DND-41 (cell line): ENCODE measurements at regions not wholly inside any gene's neighbourhood (a gene's known extent, or its start where the extent isn't known, plus 50 kb on each side); places are given as distances from the start of the nearest gene placed in this dataset.

Source experiments
- EZH2 ChIP-seq: IDR thresholded peaks from 3 replicates; pipeline ENCODE4 v1.6.1; 2012; ENCODE audit warnings: borderline replicate concordance, low read depth, mild to moderate bottlenecking, moderate library complexity, low read length, inconsistent platforms; ENCODE audit not compliant: severe bottlenecking
- TF ChIP-seq, protein P1 (sequence below): IDR thresholded peaks from 2 replicates; pipeline ENCODE4 v1.5.1; 2012; ENCODE audit warnings: borderline replicate concordance, low read length, moderate library complexity, mild to moderate bottlenecking; ENCODE audit not compliant: poor library complexity, severe bottlenecking; ENCODE audit errors: extremely low read depth

- TF ChIP-seq, protein P1, sequence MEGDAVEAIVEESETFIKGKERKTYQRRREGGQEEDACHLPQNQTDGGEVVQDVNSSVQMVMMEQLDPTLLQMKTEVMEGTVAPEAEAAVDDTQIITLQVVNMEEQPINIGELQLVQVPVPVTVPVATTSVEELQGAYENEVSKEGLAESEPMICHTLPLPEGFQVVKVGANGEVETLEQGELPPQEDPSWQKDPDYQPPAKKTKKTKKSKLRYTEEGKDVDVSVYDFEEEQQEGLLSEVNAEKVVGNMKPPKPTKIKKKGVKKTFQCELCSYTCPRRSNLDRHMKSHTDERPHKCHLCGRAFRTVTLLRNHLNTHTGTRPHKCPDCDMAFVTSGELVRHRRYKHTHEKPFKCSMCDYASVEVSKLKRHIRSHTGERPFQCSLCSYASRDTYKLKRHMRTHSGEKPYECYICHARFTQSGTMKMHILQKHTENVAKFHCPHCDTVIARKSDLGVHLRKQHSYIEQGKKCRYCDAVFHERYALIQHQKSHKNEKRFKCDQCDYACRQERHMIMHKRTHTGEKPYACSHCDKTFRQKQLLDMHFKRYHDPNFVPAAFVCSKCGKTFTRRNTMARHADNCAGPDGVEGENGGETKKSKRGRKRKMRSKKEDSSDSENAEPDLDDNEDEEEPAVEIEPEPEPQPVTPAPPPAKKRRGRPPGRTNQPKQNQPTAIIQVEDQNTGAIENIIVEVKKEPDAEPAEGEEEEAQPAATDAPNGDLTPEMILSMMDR = no peak
- TF ChIP-seq EZH2 = no peak
Measured at GRCh38 chr4:19278665-19279064, 973.0 kb upstream of the SLIT2 start.
